ENCODE measurements at regions not wholly inside any gene's neighbourhood (a gene's known extent, or its start where the extent isn't known, plus 50 kb on each side); places are given as distances from the start of the nearest gene placed in this dataset.
"Not testable (repeated sequence)": the region's sequence is repeated elsewhere in the genome, so short reads cannot be mapped to it uniquely, and the experiment has no call there.

- ChIA-PET CTCF (no interaction called here), POLR2A (no interaction called here)
- H3K4me3 ChIP-seq (ENCODE audit: low read length), result no peak overlapping the region
- ATAC-seq (no peak), DNase-seq (no peak)
- no peak overlapping the region for H3K27ac ChIP-seq (ENCODE audit: low read depth, low read length)
- H3K27ac Mint-ChIP-seq, result no peak overlapping the region
- H3K9me3 Mint-ChIP-seq, result peaks cover 0 to 20% (median 8%) of the 10 kb centered on the region in 11 donors
- H3K36me3 ChIP-seq (ENCODE audit: control insufficient read depth in 2 of 3, insufficient read depth in 3 of 3, low read length in 3 of 3), result no peaks in the 10 kb centered on the region
- no peaks in the 10 kb centered on the region for H3K36me3 Mint-ChIP-seq
- no peaks in the 10 kb centered on the region for H3K27me3 ChIP-seq (ENCODE audit: control insufficient read depth in 2 of 2, insufficient read depth in 2 of 2, low read length in 2 of 2)
- no peaks in the 10 kb centered on the region for H3K4me1 Mint-ChIP-seq
- intact Hi-C loops (cut with micrococcal nuclease), result no loop called here
- no peaks in the 10 kb centered on the region for H3K4me1 ChIP-seq (ENCODE audit: control insufficient read depth in 2 of 2, insufficient read depth in 2 of 2, low read length in 2 of 2)
- H3K9me3 ChIP-seq (ENCODE audit: control insufficient read depth in 2 of 3, low read length in 3 of 3), result no peaks in the 10 kb centered on the region
- no peak overlapping the region for H3K4me3 Mint-ChIP-seq
- no peaks in the 10 kb centered on the region for H3K27me3 Mint-ChIP-seq
Measured at GRCh38 chr3:164416491-164417222, 661.6 kb downstream of the SI start.

GRCh38 chr3:164408326-164408725 lies 670.0 kb downstream of the SI start:
- H3K27ac ChIP-seq (ENCODE audit: low read depth, low read length), result no peak overlapping the region
- Mint-ChIP-seq H3K27ac (no peak overlapping the region), H3K27me3 (no peaks in the 10 kb centered on the region), H3K4me1 (no peaks in the 10 kb centered on the region), H3K36me3 (no peaks in the 10 kb centered on the region), H3K9me3 (peaks cover 2 to 22% (median 12%) of the 10 kb centered on the region in 11 donors), H3K4me3 (no peak overlapping the region)
- no peaks in the 10 kb centered on the region for H3K36me3 ChIP-seq (ENCODE audit: control insufficient read depth in 2 of 3, insufficient read depth in 3 of 3, low read length in 3 of 3)
- H3K27me3 ChIP-seq (ENCODE audit: control insufficient read depth in 2 of 2, insufficient read depth in 2 of 2, low read length in 2 of 2), result no peaks in the 10 kb centered on the region
- POLR2A ChIA-PET, result no interaction called here
- H3K9me3 ChIP-seq (ENCODE audit: control insufficient read depth in 2 of 3, low read length in 3 of 3), result no peaks in the 10 kb centered on the region
- intact Hi-C loops (cut with micrococcal nuclease), result no loop called here
- DNase-seq (no peak), ATAC-seq (no peak)
- H3K4me1 ChIP-seq (ENCODE audit: control insufficient read depth in 2 of 2, insufficient read depth in 2 of 2, low read length in 2 of 2), result no peaks in the 10 kb centered on the region
- CTCF ChIA-PET, result no interaction called here
- no peak overlapping the region for H3K4me3 ChIP-seq (ENCODE audit: low read length)

GRCh38 chr3:164407111-164407510 lies 671.2 kb downstream of the SI start:
- ChIA-PET POLR2A (no interaction called here), CTCF (no interaction called here)
- Mint-ChIP-seq H3K4me1 (no peaks in the 10 kb centered on the region), H3K27me3 (no peaks in the 10 kb centered on the region), H3K36me3 (no peaks in the 10 kb centered on the region), H3K9me3 (peaks cover 2 to 24% (median 12%) of the 10 kb centered on the region in 11 donors), H3K27ac (no peak overlapping the region), H3K4me3 (no peak overlapping the region)
- DNase-seq, result no peak
- no peak for ATAC-seq
- intact Hi-C loops (cut with micrococcal nuclease), result no loop called here
- no peaks in the 10 kb centered on the region for H3K27me3 ChIP-seq (ENCODE audit: control insufficient read depth in 2 of 2, insufficient read depth in 2 of 2, low read length in 2 of 2)
- no peak overlapping the region for H3K4me3 ChIP-seq (ENCODE audit: low read length)
- H3K9me3 ChIP-seq (ENCODE audit: control insufficient read depth in 2 of 3, low read length in 3 of 3), result no peaks in the 10 kb centered on the region
- H3K27ac ChIP-seq (ENCODE audit: low read depth, low read length), result no peak overlapping the region
- no peaks in the 10 kb centered on the region for H3K36me3 ChIP-seq (ENCODE audit: control insufficient read depth in 2 of 3, insufficient read depth in 3 of 3, low read length in 3 of 3)
- no peaks in the 10 kb centered on the region for H3K4me1 ChIP-seq (ENCODE audit: control insufficient read depth in 2 of 2, insufficient read depth in 2 of 2, low read length in 2 of 2)

- CTCF ChIA-PET, result no interaction called here
- peaks cover 2 to 19% (median 8%) of the 10 kb centered on the region in 11 donors for H3K9me3 Mint-ChIP-seq
- H3K4me1 ChIP-seq (ENCODE audit: control insufficient read depth in 2 of 2, insufficient read depth in 2 of 2, low read length in 2 of 2), result no peaks in the 10 kb centered on the region
- no peaks in the 10 kb centered on the region for H3K36me3 Mint-ChIP-seq
- H3K4me1 Mint-ChIP-seq, result no peaks in the 10 kb centered on the region
- H3K27ac ChIP-seq (ENCODE audit: low read depth, low read length), result no peak overlapping the region
- no peaks in the 10 kb centered on the region for H3K27me3 ChIP-seq (ENCODE audit: control insufficient read depth in 2 of 2, insufficient read depth in 2 of 2, low read length in 2 of 2)
- H3K27me3 Mint-ChIP-seq, result no peaks in the 10 kb centered on the region
- no peaks in the 10 kb centered on the region for H3K9me3 ChIP-seq (ENCODE audit: control insufficient read depth in 2 of 3, low read length in 3 of 3)
- H3K36me3 ChIP-seq (ENCODE audit: control insufficient read depth in 2 of 3, insufficient read depth in 3 of 3, low read length in 3 of 3), result no peaks in the 10 kb centered on the region
- no peak overlapping the region for H3K4me3 ChIP-seq (ENCODE audit: low read length)
- intact Hi-C loops (cut with micrococcal nuclease), result no loop called here
- H3K27ac Mint-ChIP-seq, result no peak overlapping the region
- no peak overlapping the region for H3K4me3 Mint-ChIP-seq
- DNase-seq (no peak), ATAC-seq (no peak)
- POLR2A ChIA-PET, result no interaction called here
Measured at GRCh38 chr3:164406281-164406680, 672.0 kb downstream of the SI start.

- H3K9me3 Mint-ChIP-seq, result peaks cover 0 to 15% (median 4%) of the 10 kb centered on the region in 11 donors
- no peak overlapping the region for H3K4me3 ChIP-seq (ENCODE audit: low read length)
- ATAC-seq (no peak), DNase-seq (no peak)
- H3K4me1 Mint-ChIP-seq, result no peaks in the 10 kb centered on the region
- ChIA-PET POLR2A (no interaction called here), CTCF (no interaction called here)
- intact Hi-C loops (cut with micrococcal nuclease), result no loop called here
- H3K9me3 ChIP-seq (ENCODE audit: control insufficient read depth in 2 of 3, low read length in 3 of 3), result no peaks in the 10 kb centered on the region
- no peak overlapping the region for H3K27ac ChIP-seq (ENCODE audit: low read depth, low read length)
- no peak overlapping the region for H3K27ac Mint-ChIP-seq
- no peaks in the 10 kb centered on the region for H3K36me3 Mint-ChIP-seq
- H3K27me3 ChIP-seq (ENCODE audit: control insufficient read depth in 2 of 2, insufficient read depth in 2 of 2, low read length in 2 of 2), result no peaks in the 10 kb centered on the region
- no peaks in the 10 kb centered on the region for H3K36me3 ChIP-seq (ENCODE audit: control insufficient read depth in 2 of 3, insufficient read depth in 3 of 3, low read length in 3 of 3)
- no peaks in the 10 kb centered on the region for H3K4me1 ChIP-seq (ENCODE audit: control insufficient read depth in 2 of 2, insufficient read depth in 2 of 2, low read length in 2 of 2)
- no peak overlapping the region for H3K4me3 Mint-ChIP-seq
- H3K27me3 Mint-ChIP-seq, result no peaks in the 10 kb centered on the region
Measured at GRCh38 chr3:164401923-164402322, 676.4 kb downstream of the SI start.

DNA sequence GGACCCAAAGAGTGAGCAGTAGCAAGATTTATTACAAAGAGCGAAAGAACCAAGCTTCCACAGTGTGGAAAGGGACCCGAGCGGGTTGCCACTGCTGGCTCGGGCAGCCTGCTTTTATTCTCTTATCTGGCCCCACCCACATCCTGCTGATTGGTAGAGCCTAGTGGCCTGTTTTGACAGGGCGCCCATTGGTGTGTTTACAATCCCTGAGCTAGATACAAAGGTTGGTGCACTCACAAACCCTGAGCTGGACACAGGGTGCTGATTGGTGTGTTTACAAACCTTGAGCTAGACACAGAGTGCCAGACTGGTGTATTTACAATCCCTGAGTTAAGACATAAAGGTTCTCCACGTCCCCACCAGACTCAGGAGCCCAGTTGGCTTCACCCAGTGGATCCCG lies 676.9 kb downstream of the SI start:
- DNase-seq; H3K36me3 ChIP-seq (ENCODE audit: control insufficient read depth in 2 of 3, insufficient read depth in 3 of 3, low read length in 3 of 3); H3K36me3 Mint-ChIP-seq; H3K4me3 ChIP-seq (ENCODE audit: low read length); H3K27ac ChIP-seq (ENCODE audit: low read depth, low read length); H3K4me1 ChIP-seq (ENCODE audit: control insufficient read depth in 2 of 2, insufficient read depth in 2 of 2, low read length in 2 of 2); H3K27ac Mint-ChIP-seq; H3K9me3 ChIP-seq (ENCODE audit: control insufficient read depth in 2 of 3, low read length in 3 of 3); POLR2A ChIA-PET; ATAC-seq; H3K4me3 Mint-ChIP-seq; H3K27me3 ChIP-seq (ENCODE audit: control insufficient read depth in 2 of 2, insufficient read depth in 2 of 2, low read length in 2 of 2); H3K27me3 Mint-ChIP-seq; intact Hi-C loops (cut with micrococcal nuclease); CTCF ChIA-PET; H3K4me1 Mint-ChIP-seq: not testable (repeated sequence)
- H3K9me3 Mint-ChIP-seq, result peaks cover 0 to 15% (median 4%) of the 10 kb centered on the region in 11 donors

- Mint-ChIP-seq H3K36me3 (no peaks in the 10 kb centered on the region), H3K4me1 (no peaks in the 10 kb centered on the region), H3K27me3 (no peaks in the 10 kb centered on the region), H3K27ac (no peak overlapping the region), H3K4me3 (no peak overlapping the region), H3K9me3 (peaks cover under 1 to 9% (median 5%) of the 10 kb centered on the region in 11 donors)
- Histone ChIP-seq H3K4me3 (ENCODE audit: low read length) (no peak overlapping the region), H3K36me3 (ENCODE audit: control insufficient read depth in 2 of 3, insufficient read depth in 3 of 3, low read length in 3 of 3) (no peaks in the 10 kb centered on the region), H3K4me1 (ENCODE audit: control insufficient read depth in 2 of 2, insufficient read depth in 2 of 2, low read length in 2 of 2) (no peaks in the 10 kb centered on the region), H3K27me3 (ENCODE audit: control insufficient read depth in 2 of 2, insufficient read depth in 2 of 2, low read length in 2 of 2) (no peaks in the 10 kb centered on the region), H3K9me3 (ENCODE audit: control insufficient read depth in 2 of 3, low read length in 3 of 3) (no peaks in the 10 kb centered on the region), H3K27ac (ENCODE audit: low read depth, low read length) (no peak overlapping the region)
- ATAC-seq, result no peak
- DNase-seq, result no peak
- POLR2A ChIA-PET, result no interaction called here
- CTCF ChIA-PET, result no interaction called here
- intact Hi-C loops (cut with micrococcal nuclease), result no loop called here
Measured at GRCh38 chr3:164397462-164397861, 680.8 kb downstream of the SI start.

Data from naive thymus-derived CD4-positive, alpha-beta T cell (primary cell).